GM23248 (cell line): ENCODE measurements at regions not wholly inside any gene's neighbourhood (a gene's known extent, or its start where the extent isn't known, plus 50 kb on each side); places are given as distances from the start of the nearest gene placed in this dataset.
A peak's percentile ranks its signal among the peaks of the same experiment; 100 is the strongest.

ENCODE experiments used
- DNase-seq: peaks from one replicate; pipeline ENCODE4 v3.0.0-alpha.2; 2015
- H2AFZ ChIP-seq: fragments of 200-600 bp; sonication (generic); 2 replicates; pipeline ENCODE4 v1.6.1; 2016; ENCODE audit warnings: antibody characterized with exemption
- H3F3A ChIP-seq: fragments of 200-600 bp; sonication (generic); 2 replicates; pipeline ENCODE4 v1.6.1; 2016; ENCODE audit warnings: mild to moderate bottlenecking, antibody characterized with exemption, mixed run types; ENCODE audit not compliant: insufficient read depth
- H3K27ac ChIP-seq: fragments of 200-600 bp; sonication (generic); 2 replicates; pipeline ENCODE4 v1.5.1; 2016; ENCODE audit warnings: mild to moderate bottlenecking
- H3K27me3 ChIP-seq: fragments of 200-600 bp; sonication (generic); replicated peaks from 2 replicates; pipeline ENCODE4 v1.6.1; 2016; ENCODE audit warnings: mild to moderate bottlenecking; ENCODE audit not compliant: insufficient read depth
- H3K36me3 ChIP-seq: fragments of 200-600 bp; sonication (generic); 2 replicates; pipeline ENCODE4 v1.6.1; 2016; ENCODE audit warnings: low read depth, mild to moderate bottlenecking
- H3K4me1 ChIP-seq: fragments of 200-600 bp; sonication (generic); 2 replicates; pipeline ENCODE4 v1.6.1; 2016; ENCODE audit warnings: mild to moderate bottlenecking; ENCODE audit not compliant: insufficient read depth
- H3K4me2 ChIP-seq: fragments of 200-600 bp; sonication (generic); one replicate; pipeline ENCODE4 v1.6.1; 2016; ENCODE audit warnings: mild to moderate bottlenecking; ENCODE audit not compliant: unreplicated experiment
- H3K4me3 ChIP-seq: fragments of 200-600 bp; sonication (generic); 2 replicates; pipeline ENCODE4 v1.5.1; 2016; ENCODE audit warnings: mild to moderate bottlenecking
- H3K79me2 ChIP-seq: fragments of 200-600 bp; sonication (generic); 2 replicates; pipeline ENCODE4 v1.6.1; 2016; ENCODE audit warnings: mild to moderate bottlenecking; ENCODE audit not compliant: insufficient read depth
- H3K9ac ChIP-seq: fragments of 200-600 bp; sonication (generic); 2 replicates; pipeline ENCODE4 v1.6.1; 2016; ENCODE audit warnings: mild to moderate bottlenecking
- H3K9me2 ChIP-seq: fragments of 200-600 bp; sonication (generic); 2 replicates; pipeline ENCODE4 v1.6.1; 2016; ENCODE audit warnings: mixed run types, mild to moderate bottlenecking, moderate library complexity; ENCODE audit not compliant: insufficient read depth
- H3K9me3 ChIP-seq: fragments of 200-600 bp; sonication (generic); one replicate; pipeline ENCODE4 v1.6.1; 2017; ENCODE audit warnings: low read depth
- H4K20me1 ChIP-seq: fragments of 200-600 bp; sonication (generic); 2 replicates; pipeline ENCODE4 v1.6.0; 2016; ENCODE audit not compliant: insufficient read depth
- EZH2 ChIP-seq: fragments of 200-600 bp; sonication (generic); IDR thresholded peaks from 2 replicates; pipeline ENCODE4 v1.6.1; 2018; ENCODE audit warnings: antibody characterized with exemption, mild to moderate bottlenecking; ENCODE audit not compliant: insufficient read depth, poor library complexity, severe bottlenecking
- EZH2phosphoT487 ChIP-seq: fragments of 200-600 bp; sonication (generic); IDR thresholded peaks from 2 replicates; pipeline ENCODE4 v1.6.1; 2018; ENCODE audit warnings: antibody characterized with exemption, moderate library complexity, mild to moderate bottlenecking, low read depth; ENCODE audit not compliant: insufficient read depth
- WGBS, 2 experiments: methylation state at CpG; one replicate each; pipeline ENCODE4 v1.1.6; 2015 to 2017; ENCODE audit warnings: low lambda C conversion rate in 2 of 2, low coverage in 1 of 2; ENCODE audit errors: missing lambda C conversion rate in 2 of 2; 5-methylcytosine and 5-hydroxymethylcytosine counted together
- in situ Hi-C: fragments of 300-500 bp; cut with MboI; formaldehyde crosslinking; loops from 2 replicates; pipeline ENCODE4 v1.15.0; 2020

- Histone ChIP-seq H3K9ac (no peak overlapping the region), H3K9me2 (no peaks in the 10 kb centered on the region), H3K27ac (no peak overlapping the region), H3K27me3 (no peaks in the 10 kb centered on the region), H3K4me2 (no peak overlapping the region), H3K9me3 (no peaks in the 10 kb centered on the region), H4K20me1 (no peaks in the 10 kb centered on the region), H3K79me2 (no peaks in the 10 kb centered on the region), H2AFZ (peak overlapping the region; percentile 55), H3K4me3 (no peak overlapping the region), H3K36me3 (no peaks in the 10 kb centered on the region), H3F3A (no peaks in the 10 kb centered on the region), H3K4me1 (no peaks in the 10 kb centered on the region)
- in situ Hi-C loops: no loop called here
- 89% methylated on average over 4 of the region's 4 CpGs for WGBS, 2 experiments
- TF ChIP-seq EZH2: no peak
- no peak for TF ChIP-seq EZH2phosphoT487
- DNase-seq: no peak
These were observed 179.0 kb upstream of the ADRA1D start for GRCh38 chr20:4427940-4428586.

DNA sequence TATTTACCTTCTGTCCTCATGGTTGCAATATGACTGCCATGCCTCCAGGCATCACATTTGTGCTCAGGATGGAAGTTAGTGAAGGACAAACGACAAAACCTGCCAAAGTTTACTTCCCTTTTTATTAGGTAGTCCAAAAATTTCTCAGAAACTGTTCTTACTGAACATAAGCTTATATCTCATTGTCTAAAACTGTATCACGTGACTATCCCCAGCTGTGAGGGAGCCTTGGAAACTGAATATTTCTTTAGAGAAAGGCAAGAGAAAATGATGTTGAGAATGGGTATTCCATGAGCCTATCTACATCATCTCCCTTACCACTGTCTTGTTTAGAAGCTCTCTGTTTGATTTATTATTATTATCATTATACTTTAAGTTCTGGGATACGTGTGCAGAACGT lies 169.1 kb upstream of the ADRA1D start:
- Histone ChIP-seq H3K4me2 (no peak overlapping the region), H3K9me3 (no peaks in the 10 kb centered on the region), H3K9ac (no peak overlapping the region), H3K4me1 (no peaks in the 10 kb centered on the region), H3K27me3 (no peaks in the 10 kb centered on the region), H3K9me2 (no peaks in the 10 kb centered on the region), H3F3A (no peaks in the 10 kb centered on the region), H3K4me3 (no peak overlapping the region), H3K27ac (no peak overlapping the region), H3K36me3 (no peaks in the 10 kb centered on the region), H2AFZ (no peak overlapping the region), H4K20me1 (no peaks in the 10 kb centered on the region), H3K79me2 (no peaks in the 10 kb centered on the region)
- 54 to 67% methylated on average over 4 of the region's 4 CpGs for WGBS, 2 experiments
- in situ Hi-C loops: no loop called here
- DNase-seq: no peak
- TF ChIP-seq EZH2phosphoT487 (no peak), EZH2 (no peak)

- 52 to 53% methylated on average over 5 of the region's 5 CpGs for WGBS, 2 experiments
These were observed 166.2 kb upstream of the ADRA1D start for GRCh38 chr20:4415281-4415680.

DNA sequence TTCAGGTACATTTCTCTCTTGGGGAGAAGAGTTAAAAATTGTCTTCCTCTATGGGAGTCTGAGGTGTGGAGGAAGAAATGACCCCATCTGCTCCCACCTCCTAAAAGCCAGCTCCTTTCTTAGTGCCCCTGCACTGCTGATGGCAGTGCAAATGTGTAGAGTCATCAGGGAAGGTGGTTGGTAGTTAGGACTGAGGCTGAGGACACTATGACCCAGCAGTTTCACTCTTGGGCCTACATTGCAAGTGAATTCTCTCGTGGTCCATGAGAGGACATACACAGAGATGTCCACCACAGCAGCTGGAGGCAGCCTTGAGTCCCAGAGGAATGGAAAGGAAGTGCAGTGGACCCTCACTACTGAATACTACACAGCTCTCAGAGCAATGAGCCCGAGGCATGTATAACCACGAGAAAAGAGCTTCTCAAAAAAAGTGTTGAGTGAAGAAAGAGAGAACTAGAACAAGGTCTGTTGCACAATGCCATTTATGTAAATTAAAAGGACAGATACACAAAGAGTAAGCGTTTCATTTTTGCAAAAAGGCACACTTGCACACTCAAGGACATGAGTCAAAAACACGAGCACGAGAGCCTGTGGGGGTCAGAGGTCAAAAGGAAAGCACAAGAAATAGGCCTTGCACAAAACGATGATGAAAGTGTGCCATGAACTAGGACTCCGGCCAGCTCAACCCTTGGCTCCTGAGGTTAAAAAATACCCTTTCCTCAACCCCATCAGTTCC lies 164.4 kb upstream of the ADRA1D start:
- Histone ChIP-seq H3K27me3 (no peaks in the 10 kb centered on the region), H3K36me3 (no peaks in the 10 kb centered on the region), H3F3A (no peaks in the 10 kb centered on the region), H4K20me1 (no peaks in the 10 kb centered on the region), H3K27ac (no peak overlapping the region), H3K9ac (no peak overlapping the region), H3K4me2 (no peak overlapping the region), H3K79me2 (no peaks in the 10 kb centered on the region), H2AFZ (no peak overlapping the region), H3K4me3 (no peak overlapping the region), H3K9me3 (no peaks in the 10 kb centered on the region), H3K9me2 (no peaks in the 10 kb centered on the region), H3K4me1 (no peaks in the 10 kb centered on the region)
- TF ChIP-seq EZH2phosphoT487: no peak
- no peak for TF ChIP-seq EZH2
- DNase-seq: no peak
- in situ Hi-C loops: no loop called here
- WGBS, 2 experiments: 58 to 62% methylated on average over 8 of the region's 8 CpGs

More at GRCh38 chr20:4415281-4415680, 166.2 kb upstream of the ADRA1D start:
- DNase-seq: no peak
- Histone ChIP-seq H3K36me3 (no peaks in the 10 kb centered on the region), H3K27me3 (no peaks in the 10 kb centered on the region), H3K9ac (no peak overlapping the region), H3F3A (no peaks in the 10 kb centered on the region), H3K4me2 (no peak overlapping the region), H3K79me2 (no peaks in the 10 kb centered on the region), H3K9me2 (no peaks in the 10 kb centered on the region), H3K4me1 (no peaks in the 10 kb centered on the region), H3K27ac (no peak overlapping the region), H2AFZ (no peak overlapping the region), H4K20me1 (no peaks in the 10 kb centered on the region), H3K9me3 (no peaks in the 10 kb centered on the region), H3K4me3 (no peak overlapping the region)
- in situ Hi-C loops: no loop called here
- TF ChIP-seq EZH2phosphoT487 (no peak), EZH2 (no peak)
